HEK293 (cell line): ENCODE measurements at regions not wholly inside any gene's neighbourhood (a gene's known extent, or its start where the extent isn't known, plus 50 kb on each side); places are given as distances from the start of the nearest gene placed in this dataset.

Experiments used
- CTCF ChIA-PET: fragments of 350-600 bp; formaldehyde crosslinking; extraction: SDS; loops from one replicate; lab custom pipeline; 2021; ENCODE audit warnings: antibody characterized with exemption; lab: Yijun Ruan, JAX
- POLR2A ChIA-PET: fragments of 300-600 bp; formaldehyde crosslinking; extraction: SDS; loops from one replicate; lab custom pipeline; 2020; ENCODE audit warnings: antibody characterized with exemption, inconsistent platforms; lab: Yijun Ruan, JAX
- H3K27ac ChIP-seq: fragments of 200-500 bp; sonication (Bioruptor generic); 2 replicates; pipeline ENCODE4 v1.5.1; 2014; ENCODE audit warnings: low read depth, low read length, control low read depth, inconsistent platforms; ENCODE audit errors: extremely low read depth
- H3K36me3 ChIP-seq, 2 experiments: fragments of 200-500 bp in 1 of 2; sonication (Bioruptor generic) in 1 of 2; 1 replicate in 1 of 2; 2 replicates in 1 of 2; pipeline ENCODE4 v1.5.1; 2014 to 2017; ENCODE audit warnings: inconsistent platforms in 2 of 2, low read length in 2 of 2; ENCODE audit not compliant: control insufficient read depth in 2 of 2, insufficient read depth in 1 of 2
- H3K4me1 ChIP-seq: fragments of 200-500 bp; sonication (Bioruptor generic); 2 replicates; pipeline ENCODE4 v1.5.1; 2014; ENCODE audit warnings: mild to moderate bottlenecking, low read length, inconsistent platforms; ENCODE audit not compliant: control insufficient read depth, insufficient read depth
- H3K4me3 ChIP-seq: 2 replicates; pipeline ENCODE4 v1.5.1; 2011; ENCODE audit warnings: low read depth, mild to moderate bottlenecking, control low read depth, low read length, moderate library complexity
- H3K9me3 ChIP-seq: fragments of 200-500 bp; sonication (Bioruptor generic); 2 replicates; pipeline ENCODE4 v1.5.1; 2014; ENCODE audit warnings: low read depth, low read length, inconsistent platforms; ENCODE audit not compliant: control insufficient read depth, insufficient read depth
- GLIS2 ChIP-seq: fragments of 450-650 bp; formaldehyde crosslinking; IDR thresholded peaks from 2 replicates; pipeline ENCODE4 v1.5.1; 2016; ENCODE audit warnings: missing biosample characterization, missing genetic modification characterization
- INSM2 ChIP-seq: fragments of 450-650 bp; formaldehyde crosslinking; IDR thresholded peaks from 2 replicates; pipeline ENCODE4 v1.5.1; 2016; ENCODE audit warnings: missing biosample characterization, missing genetic modification characterization
- KLF16 ChIP-seq: fragments of 450-650 bp; formaldehyde crosslinking; IDR thresholded peaks from 2 replicates; pipeline ENCODE4 v1.5.1; 2017; ENCODE audit warnings: missing biosample characterization, missing genetic modification characterization
- KLF7 ChIP-seq: fragments of 450-650 bp; formaldehyde crosslinking; IDR thresholded peaks from 2 replicates; pipeline ENCODE4 v1.5.1; 2016; ENCODE audit warnings: missing biosample characterization, missing genetic modification characterization, borderline replicate concordance
- MYNN ChIP-seq: fragments of 450-650 bp; formaldehyde crosslinking; IDR thresholded peaks from 2 replicates; pipeline ENCODE4 v1.5.1; 2016; ENCODE audit warnings: missing biosample characterization, missing genetic modification characterization, borderline replicate concordance
- SETDB1 ChIP-seq: IDR thresholded peaks from one replicate; pipeline ENCODE4 v1.6.1; 2017; ENCODE audit warnings: mild to moderate bottlenecking, low read length, moderate library complexity, mixed read lengths; ENCODE audit not compliant: insufficient read length
- SP3 ChIP-seq: fragments of 450-650 bp; formaldehyde crosslinking; IDR thresholded peaks from 2 replicates; pipeline ENCODE4 v1.5.1; 2016; ENCODE audit warnings: missing biosample characterization, missing genetic modification characterization
- TRIM28 ChIP-seq: IDR thresholded peaks from 2 replicates; pipeline ENCODE4 v1.6.1; 2011; ENCODE audit warnings: low read length, control low read depth, borderline replicate concordance
- ZNF16 ChIP-seq: fragments of 450-650 bp; formaldehyde crosslinking; IDR thresholded peaks from 2 replicates; pipeline ENCODE4 v1.5.1; 2016; ENCODE audit warnings: low read depth, missing biosample characterization, missing genetic modification characterization
- ZNF184 ChIP-seq: fragments of 450-650 bp; IDR thresholded peaks from 2 replicates; pipeline ENCODE4 v1.5.1; 2018; ENCODE audit warnings: missing biosample characterization, mild to moderate bottlenecking, missing genetic modification characterization
- ZNF23 ChIP-seq: fragments of 450-650 bp; formaldehyde crosslinking; IDR thresholded peaks from 2 replicates; pipeline ENCODE4 v1.5.1; 2016; ENCODE audit warnings: missing biosample characterization, missing genetic modification characterization, borderline replicate concordance
- ZNF416 ChIP-seq: fragments of 450-650 bp; formaldehyde crosslinking; IDR thresholded peaks from 2 replicates; pipeline ENCODE4 v1.5.1; 2016; ENCODE audit warnings: missing biosample characterization, missing genetic modification characterization
- ZNF513 ChIP-seq: fragments of 450-650 bp; IDR thresholded peaks from 2 replicates; pipeline ENCODE4 v1.5.1; 2018; ENCODE audit warnings: missing biosample characterization, missing genetic modification characterization
- ZNF610 ChIP-seq: fragments of 450-650 bp; formaldehyde crosslinking; IDR thresholded peaks from 2 replicates; pipeline ENCODE4 v1.5.1; 2016; ENCODE audit warnings: missing biosample characterization, missing genetic modification characterization, borderline replicate concordance
- ZNF621 ChIP-seq: fragments of 450-650 bp; formaldehyde crosslinking; IDR thresholded peaks from 2 replicates; pipeline ENCODE4 v1.5.1; 2017; ENCODE audit warnings: missing biosample characterization, missing genetic modification characterization
- ZNF670 ChIP-seq: fragments of 450-650 bp; formaldehyde crosslinking; IDR thresholded peaks from 2 replicates; pipeline ENCODE4 v1.5.1; 2016; ENCODE audit warnings: missing biosample characterization, missing genetic modification characterization, low read depth
- ZNF768 ChIP-seq: fragments of 450-650 bp; formaldehyde crosslinking; IDR thresholded peaks from 2 replicates; pipeline ENCODE4 v1.5.1; 2018; ENCODE audit warnings: missing biosample characterization, mild to moderate bottlenecking, missing genetic modification characterization
- TF ChIP-seq, protein P1 (sequence below): fragments of 450-650 bp; formaldehyde crosslinking; IDR thresholded peaks from 2 replicates; pipeline ENCODE4 v1.5.1; 2017; ENCODE audit warnings: missing biosample characterization, missing genetic modification characterization
- TF ChIP-seq, protein P2 (sequence below): fragments of 450-650 bp; formaldehyde crosslinking; IDR thresholded peaks from 2 replicates; pipeline ENCODE4 v1.5.1; 2016; ENCODE audit warnings: missing biosample characterization, missing genetic modification characterization
- TF ChIP-seq, protein P3 (sequence below): fragments of 450-650 bp; formaldehyde crosslinking; IDR thresholded peaks from 2 replicates; pipeline ENCODE4 v1.5.1; 2016; ENCODE audit warnings: missing biosample characterization, missing genetic modification characterization
- TF ChIP-seq, protein P4 (sequence below): fragments of 450-650 bp; formaldehyde crosslinking; IDR thresholded peaks from 2 replicates; pipeline ENCODE4 v1.5.1; 2016; ENCODE audit warnings: missing biosample characterization, missing genetic modification characterization
- TF ChIP-seq, protein P5 (sequence below): fragments of 450-650 bp; formaldehyde crosslinking; IDR thresholded peaks from 2 replicates; pipeline ENCODE4 v1.5.1; 2017; ENCODE audit warnings: missing biosample characterization, missing genetic modification characterization

DNA sequence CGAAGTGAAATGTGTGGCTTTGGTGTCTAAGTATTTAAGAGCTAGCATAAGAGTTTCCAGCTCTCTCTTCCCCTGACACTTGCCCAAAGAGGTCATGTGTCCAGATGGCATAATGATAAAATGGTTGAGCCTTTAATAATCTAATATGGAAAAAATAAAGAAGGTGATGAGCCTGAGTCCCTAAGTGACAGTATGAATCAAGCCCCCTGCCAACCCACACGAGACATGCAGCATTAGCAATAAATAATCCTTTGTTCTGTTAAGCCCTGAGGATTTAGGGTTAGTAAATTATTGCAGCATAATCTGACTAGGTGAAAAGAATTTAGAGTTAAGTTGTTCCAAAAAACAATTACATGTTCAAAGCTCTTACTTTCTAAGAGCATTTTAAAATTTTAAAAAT is 217.2 kb upstream of the CCDC150 start:
- CTCF ChIA-PET: interaction anchor here (0.7 kb wide), 1 partner anchor 31 kb away, joined by 3 read pairs; no protein-coding TSS in a partner anchor

DNA sequence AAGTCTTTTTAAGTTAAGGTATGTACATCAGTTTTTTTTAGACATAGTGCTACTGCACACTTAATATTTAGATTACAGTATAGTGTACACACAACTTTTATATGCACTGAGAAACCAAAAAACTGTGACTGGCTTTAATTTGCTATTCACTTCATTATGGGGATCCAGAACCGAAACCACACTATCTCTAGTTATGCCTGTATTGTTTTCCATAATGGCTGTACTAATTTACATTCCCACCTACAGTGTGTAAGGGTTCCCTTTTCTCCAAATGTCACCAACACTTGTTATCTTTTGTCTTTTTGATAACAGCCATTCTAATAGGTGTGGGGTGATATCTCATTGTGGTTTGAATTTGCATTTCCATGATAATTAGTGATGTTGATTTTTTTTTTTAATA is 213.4 kb upstream of the CCDC150 start:
- Histone ChIP-seq H3K4me3 (no peak overlapping the region), H3K9me3 (no peaks in the 10 kb centered on the region), H3K4me1 (no peaks in the 10 kb centered on the region), H3K27ac (no peak overlapping the region), H3K36me3 (no peaks in the 10 kb centered on the region)
- ChIA-PET CTCF (no interaction called here), POLR2A (no interaction called here)
- TF ChIP-seq ZNF621 (tag by site-specific recombination) (no peak), KLF16 (tag by site-specific recombination) (no peak), SP3 (tag by site-specific recombination) (no peak), GLIS2 (tag by site-specific recombination) (no peak), ZNF513 (tag by site-specific recombination) (no peak), ZNF16 (tag by site-specific recombination) (no peak), ZNF184 (tag by site-specific recombination) (no peak), SETDB1 (no peak), MYNN (tag by site-specific recombination) (no peak), ZNF610 (tag by site-specific recombination) (no peak), ZNF768 (tag by site-specific recombination) (no peak), ZNF23 (tag by site-specific recombination) (no peak)
- TF ChIP-seq, protein P1, sequence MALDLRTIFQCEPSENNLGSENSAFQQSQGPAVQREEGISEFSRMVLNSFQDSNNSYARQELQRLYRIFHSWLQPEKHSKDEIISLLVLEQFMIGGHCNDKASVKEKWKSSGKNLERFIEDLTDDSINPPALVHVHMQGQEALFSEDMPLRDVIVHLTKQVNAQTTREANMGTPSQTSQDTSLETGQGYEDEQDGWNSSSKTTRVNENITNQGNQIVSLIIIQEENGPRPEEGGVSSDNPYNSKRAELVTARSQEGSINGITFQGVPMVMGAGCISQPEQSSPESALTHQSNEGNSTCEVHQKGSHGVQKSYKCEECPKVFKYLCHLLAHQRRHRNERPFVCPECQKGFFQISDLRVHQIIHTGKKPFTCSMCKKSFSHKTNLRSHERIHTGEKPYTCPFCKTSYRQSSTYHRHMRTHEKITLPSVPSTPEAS (tag by site-specific recombination): no peak
- TF ChIP-seq, protein P2, sequence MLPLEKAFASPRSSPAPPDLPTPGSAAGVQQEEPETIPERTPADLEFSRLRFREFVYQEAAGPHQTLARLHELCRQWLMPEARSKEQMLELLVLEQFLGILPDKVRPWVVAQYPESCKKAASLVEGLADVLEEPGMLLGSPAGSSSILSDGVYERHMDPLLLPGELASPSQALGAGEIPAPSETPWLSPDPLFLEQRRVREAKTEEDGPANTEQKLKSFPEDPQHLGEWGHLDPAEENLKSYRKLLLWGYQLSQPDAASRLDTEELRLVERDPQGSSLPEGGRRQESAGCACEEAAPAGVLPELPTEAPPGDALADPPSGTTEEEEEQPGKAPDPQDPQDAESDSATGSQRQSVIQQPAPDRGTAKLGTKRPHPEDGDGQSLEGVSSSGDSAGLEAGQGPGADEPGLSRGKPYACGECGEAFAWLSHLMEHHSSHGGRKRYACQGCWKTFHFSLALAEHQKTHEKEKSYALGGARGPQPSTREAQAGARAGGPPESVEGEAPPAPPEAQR (tag by site-specific recombination): no peak
- TF ChIP-seq, protein P3, sequence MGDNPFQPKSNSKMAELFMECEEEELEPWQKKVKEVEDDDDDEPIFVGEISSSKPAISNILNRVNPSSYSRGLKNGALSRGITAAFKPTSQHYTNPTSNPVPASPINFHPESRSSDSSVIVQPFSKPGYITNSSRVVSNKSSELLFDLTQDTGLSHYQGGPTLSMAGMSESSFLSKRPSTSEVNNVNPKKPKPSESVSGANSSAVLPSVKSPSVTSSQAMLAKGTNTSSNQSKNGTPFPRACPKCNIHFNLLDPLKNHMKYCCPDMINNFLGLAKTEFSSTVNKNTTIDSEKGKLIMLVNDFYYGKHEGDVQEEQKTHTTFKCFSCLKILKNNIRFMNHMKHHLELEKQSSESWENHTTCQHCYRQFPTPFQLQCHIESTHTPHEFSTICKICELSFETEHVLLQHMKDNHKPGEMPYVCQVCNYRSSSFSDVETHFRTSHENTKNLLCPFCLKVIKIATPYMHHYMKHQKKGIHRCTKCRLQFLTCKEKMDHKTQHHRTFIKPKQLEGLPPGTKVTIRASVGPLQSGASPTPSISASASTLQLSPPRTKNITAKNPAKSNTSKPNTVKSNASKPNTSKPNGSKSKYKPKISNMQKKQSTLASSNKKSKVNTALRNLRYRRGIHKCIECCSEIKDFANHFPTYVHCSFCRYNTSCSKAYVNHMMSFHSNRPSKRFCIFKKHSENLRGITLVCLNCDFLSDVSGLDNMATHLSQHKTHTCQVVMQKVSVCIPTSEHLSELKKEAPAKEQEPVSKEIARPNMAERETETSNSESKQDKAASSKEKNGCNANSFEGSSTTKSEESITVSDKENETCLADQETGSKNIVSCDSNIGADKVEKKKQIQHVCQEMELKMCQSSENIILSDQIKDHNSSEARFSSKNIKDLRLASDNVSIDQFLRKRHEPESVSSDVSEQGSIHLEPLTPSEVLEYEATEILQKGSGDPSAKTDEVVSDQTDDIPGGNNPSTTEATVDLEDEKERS (tag by site-specific recombination): no peak

More for the DNA sequence above, 217.2 kb upstream of the CCDC150 start:
- POLR2A ChIA-PET: no interaction called here
- Histone ChIP-seq H3K4me1 (no peaks in the 10 kb centered on the region), H3K27ac (no peak overlapping the region), H3K4me3 (no peak overlapping the region), H3K9me3 (no peaks in the 10 kb centered on the region), H3K36me3 (no peaks in the 10 kb centered on the region)
- TF ChIP-seq KLF7 (tag by site-specific recombination) (no peak), ZNF670 (tag by site-specific recombination) (no peak), INSM2 (tag by site-specific recombination) (no peak), TRIM28 (no peak), ZNF416 (no peak)
- TF ChIP-seq, protein P4, sequence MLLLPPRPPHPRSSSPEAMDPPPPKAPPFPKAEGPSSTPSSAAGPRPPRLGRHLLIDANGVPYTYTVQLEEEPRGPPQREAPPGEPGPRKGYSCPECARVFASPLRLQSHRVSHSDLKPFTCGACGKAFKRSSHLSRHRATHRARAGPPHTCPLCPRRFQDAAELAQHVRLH (tag by site-specific recombination): no peak
- TF ChIP-seq, protein P5, sequence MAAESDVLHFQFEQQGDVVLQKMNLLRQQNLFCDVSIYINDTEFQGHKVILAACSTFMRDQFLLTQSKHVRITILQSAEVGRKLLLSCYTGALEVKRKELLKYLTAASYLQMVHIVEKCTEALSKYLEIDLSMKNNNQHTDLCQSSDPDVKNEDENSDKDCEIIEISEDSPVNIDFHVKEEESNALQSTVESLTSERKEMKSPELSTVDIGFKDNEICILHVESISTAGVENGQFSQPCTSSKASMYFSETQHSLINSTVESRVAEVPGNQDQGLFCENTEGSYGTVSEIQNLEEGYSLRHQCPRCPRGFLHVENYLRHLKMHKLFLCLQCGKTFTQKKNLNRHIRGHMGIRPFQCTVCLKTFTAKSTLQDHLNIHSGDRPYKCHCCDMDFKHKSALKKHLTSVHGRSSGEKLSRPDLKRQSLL: no peak
